ENCODE measurements at regions not wholly inside any gene's neighbourhood (a gene's known extent, or its start where the extent isn't known, plus 50 kb on each side); places are given as distances from the start of the nearest gene placed in this dataset.
"Not testable (repeated sequence)": the region's sequence is repeated elsewhere in the genome, so short reads cannot be mapped to it uniquely, and the experiment has no call there.

DNA sequence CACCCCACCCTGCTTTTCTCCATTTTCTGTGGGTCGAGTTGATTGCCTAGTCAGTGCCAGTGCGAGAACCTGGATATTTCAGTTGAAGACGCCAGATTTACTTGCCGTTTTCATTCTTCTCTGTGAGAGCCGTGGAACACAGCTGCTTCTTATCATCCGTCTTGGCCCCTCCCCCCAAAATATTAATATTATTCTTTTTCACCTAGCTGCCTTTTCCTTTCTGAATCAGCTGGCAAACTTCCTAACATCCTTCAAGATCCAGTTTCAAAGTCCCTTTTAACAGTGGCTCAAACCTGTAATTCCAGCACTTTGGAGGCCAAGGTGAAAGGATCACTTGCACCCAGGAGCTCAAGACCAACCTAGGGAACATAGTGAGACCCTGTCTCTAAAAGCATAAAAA is 117.1 kb upstream of the RASA1 start:
- DNase-seq = no peak

DNA sequence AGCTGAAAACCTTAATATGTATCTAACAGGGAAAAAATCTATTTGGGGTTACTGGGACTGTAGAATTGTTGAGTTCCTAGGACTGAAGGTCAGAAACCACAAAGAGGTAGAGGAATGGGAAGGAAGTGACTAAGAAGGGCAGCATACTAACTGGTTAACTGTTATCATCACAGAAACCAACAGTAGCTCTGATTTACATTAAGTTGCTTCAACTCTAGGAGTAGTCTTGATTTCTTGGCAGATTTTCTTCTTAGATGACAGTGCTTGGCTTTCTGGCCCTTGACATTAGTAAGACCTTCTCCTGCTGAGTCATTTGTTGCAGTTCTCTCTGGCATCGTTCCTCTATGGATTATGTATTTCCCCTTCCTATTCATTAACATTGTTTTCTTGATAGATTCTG is 116.1 kb upstream of the RASA1 start:
- no peak for DNase-seq

DNA sequence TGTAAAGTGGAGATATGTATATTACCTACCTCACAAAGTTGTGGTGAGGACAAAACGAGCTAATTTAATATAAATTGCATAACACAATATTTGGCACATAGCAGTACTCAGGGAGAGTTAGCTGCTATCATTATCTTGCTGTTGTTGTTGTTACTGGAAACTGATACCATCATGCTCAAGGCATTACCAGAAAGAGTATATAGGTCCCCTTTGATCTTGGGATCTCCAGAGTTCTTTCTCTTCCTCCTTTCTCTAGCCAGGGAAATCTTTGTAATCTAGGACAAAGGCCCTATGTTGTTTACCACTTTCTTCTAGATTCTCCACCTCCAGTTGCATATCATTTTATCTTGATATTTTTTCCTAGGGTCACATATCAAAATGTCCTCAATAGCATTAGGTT is 114.8 kb upstream of the RASA1 start:
- DNase-seq = no peak

DNA sequence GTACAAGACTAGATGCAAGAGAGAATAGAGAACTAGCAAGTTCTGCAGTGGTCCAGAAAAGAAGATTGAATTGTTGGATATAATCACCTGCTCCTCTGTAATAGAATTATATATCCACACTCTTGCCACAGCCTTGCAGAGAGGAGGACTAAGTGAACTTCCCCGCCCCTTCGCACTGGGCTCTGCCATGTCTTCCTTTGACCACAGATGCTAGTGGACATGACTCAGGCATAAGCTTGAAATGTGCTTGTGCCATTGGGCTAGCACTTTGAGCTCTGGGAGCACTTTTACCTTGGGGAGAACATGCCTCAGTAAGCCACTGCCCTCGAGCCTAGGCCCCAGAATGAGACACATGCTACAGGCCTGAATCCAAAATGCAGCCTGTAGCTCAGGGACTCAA is 113.5 kb upstream of the RASA1 start:
- no peak for DNase-seq

DNA sequence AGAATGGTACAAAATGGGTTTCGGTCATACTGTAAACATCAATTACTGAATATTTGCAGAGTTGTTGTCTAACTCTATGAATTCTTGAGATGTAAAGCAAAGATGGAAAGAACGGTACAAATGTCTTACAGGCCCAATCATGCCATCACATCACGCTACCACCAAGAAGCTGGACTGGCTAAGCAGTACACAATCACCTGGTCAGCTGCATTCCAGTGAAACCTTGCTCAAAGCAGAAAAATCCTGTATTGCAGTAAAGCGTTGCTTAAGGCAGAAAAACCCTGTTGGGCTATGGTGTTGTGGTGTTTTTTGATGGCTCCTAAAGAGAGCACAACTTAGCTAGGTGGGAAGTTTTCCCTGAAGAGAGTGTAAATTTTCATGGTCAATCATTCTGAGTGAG is 112.6 kb upstream of the RASA1 start:
- no peak for DNase-seq

DNA sequence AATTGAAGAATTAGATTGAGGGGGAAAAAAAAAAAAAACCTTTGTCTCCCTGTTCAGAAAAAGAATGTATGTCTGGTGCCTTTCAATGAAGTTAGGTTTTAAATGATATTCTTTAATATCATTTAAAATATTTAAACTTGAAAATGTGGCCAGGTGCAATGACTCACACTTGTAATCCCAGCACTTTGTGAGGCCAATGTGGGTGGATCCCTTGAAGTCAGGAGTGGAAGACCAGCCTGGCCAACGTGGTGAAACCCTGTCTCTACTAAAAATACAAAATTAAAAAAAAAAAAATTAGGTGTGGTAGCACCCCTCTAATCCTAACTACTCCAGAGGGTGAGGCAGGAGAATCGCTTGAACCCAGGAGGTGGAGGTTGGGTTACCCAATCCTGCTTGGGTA is 111.1 kb upstream of the RASA1 start:
- DNase-seq = no peak

DNA sequence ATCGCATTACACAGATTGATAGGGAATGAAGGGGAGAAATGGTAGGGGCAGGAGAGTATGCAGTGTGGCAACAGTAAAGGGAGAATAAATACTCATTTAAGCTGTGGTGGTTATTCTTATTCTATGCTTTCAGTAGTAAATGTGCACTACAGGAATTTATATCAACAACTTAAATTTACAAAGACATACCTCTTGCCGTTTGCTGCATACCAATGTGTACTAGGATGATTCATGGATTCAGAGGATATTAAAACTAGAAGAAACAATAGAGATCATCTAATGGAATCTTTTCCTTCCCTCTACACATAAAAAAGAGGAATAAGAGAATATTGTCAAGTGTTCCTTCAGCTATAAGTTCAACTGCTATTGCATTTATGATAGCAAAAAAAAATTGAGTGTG is 103.3 kb upstream of the RASA1 start:
- DNase-seq = no peak

DNA sequence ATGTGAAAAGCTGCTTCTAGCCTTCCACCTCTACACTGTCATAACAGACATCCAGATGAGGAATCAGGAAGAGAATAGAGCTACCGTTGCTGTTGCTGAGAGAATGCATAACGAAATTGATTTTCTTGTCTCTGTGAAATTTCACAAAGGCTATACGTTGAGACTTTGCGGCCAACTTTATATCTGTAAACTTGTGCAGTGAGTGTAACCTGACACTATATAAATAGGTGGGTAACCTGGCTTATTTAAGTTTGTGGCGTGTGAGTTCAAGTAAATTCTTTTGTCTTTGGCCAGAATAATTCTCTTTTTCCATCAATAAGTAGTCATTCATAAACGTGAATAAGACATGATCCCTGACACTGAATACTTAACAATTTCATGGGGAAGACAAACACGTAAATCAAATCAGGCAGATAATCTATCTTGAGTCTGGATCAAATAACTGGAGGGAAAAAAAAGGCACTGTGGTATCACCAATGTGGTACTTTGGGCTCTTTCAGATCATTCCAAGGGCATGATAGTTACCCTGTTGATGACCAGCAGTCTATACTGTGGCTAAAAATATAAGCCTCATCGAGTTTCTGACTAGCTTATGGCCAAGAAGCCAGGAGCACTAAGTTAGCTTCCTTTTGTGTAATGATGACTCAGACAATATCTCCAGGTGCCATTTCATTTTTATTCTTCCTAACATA is 98.2 kb upstream of the RASA1 start:
- no peak for DNase-seq

DNA sequence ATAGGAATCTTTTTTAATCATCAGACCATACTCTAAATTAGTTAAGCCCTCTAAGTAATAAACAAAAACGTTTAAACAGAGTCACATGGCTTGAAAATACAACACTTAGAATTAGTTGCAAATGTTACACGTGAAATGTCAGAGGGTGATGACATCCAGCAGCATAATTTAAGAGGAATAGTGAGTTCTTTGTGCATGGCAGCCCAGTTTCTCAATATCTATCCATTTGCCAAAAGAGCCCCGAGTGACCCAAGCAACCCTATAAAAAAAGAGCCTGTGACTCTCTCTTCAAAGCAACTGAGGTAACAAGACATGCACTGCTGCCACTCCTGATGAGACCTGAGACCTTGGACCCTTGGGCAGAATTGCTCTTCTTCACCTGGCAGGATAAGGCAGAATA is 96.9 kb upstream of the RASA1 start:
- DNase-seq = no peak

DNA sequence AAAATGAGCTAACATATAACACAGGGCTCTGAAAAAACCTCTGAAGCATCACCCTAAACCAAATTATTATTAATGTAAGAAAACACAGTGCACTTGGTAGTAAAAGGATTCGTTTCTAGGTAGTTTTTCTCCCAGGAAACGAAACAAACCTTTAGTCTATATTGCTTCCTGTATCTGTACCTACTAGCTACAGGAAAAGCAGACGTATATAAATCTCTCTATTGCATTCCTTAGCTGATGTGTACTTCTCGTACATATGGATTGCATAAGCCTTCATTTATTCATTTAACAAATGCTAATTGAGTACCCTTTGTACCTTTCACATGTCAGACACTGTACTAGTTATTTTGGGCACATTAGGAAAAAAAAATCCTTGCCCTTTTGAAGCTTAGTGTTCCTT is 85.0 kb upstream of the RASA1 start:
- no peak for DNase-seq

DNA sequence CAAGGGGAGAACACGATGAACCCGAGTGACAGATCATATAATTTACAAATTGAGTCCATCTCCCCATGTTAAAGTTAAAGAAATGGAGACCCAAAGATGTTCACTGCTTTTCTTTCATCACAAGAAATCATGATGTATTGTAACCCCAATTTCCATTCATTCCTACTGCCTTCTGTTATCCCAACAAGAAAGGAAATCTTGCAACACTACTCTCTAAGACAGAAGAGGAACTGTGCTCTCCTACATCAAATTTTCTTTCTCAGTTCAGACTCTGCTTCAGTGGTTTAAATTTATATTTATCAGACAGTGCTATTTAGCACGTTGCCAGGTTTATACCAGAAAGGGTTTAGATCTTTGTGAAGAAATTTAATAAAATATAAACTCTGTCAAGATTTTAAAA is 83.8 kb upstream of the RASA1 start:
- DNase-seq = no peak

DNA sequence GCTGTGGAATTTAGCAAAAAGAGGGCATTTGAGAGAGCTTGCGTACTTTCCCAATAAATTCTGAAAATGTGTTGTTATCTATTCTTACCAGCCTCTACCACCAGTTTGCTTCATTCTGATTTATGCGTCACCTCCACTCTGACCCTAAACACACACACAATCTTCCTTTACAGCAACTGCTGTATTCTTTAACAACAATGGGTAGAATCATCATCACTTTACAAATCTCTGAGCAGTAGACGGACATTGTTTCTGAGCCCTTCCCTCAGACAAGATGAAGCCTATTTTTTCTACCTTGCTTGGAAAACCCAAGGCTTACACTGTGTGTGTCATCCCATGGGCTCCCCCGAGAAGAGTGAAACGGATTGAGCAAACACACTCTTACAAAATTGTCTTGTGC is 83.1 kb upstream of the RASA1 start:
- DNase-seq = no peak

DNA sequence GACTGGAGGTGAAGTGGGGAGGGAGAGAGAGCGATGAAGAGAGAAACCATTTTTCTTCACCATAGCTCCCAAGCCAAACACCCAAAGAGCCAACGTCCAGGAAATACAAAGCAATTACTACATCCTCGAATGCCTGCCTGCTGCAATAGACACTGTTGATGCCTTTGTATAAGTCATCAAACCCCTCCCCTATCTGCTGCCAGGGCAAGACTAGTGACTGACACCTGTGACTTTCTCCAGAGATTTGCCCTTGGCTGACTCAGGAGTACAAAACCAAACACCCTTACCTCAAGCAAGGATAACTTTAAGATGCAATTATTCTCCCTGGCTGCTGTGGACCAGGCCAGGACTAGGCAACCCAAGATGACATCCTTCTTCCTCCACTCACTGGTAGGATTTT is 81.8 kb upstream of the RASA1 start:
- no peak for DNase-seq

DNA sequence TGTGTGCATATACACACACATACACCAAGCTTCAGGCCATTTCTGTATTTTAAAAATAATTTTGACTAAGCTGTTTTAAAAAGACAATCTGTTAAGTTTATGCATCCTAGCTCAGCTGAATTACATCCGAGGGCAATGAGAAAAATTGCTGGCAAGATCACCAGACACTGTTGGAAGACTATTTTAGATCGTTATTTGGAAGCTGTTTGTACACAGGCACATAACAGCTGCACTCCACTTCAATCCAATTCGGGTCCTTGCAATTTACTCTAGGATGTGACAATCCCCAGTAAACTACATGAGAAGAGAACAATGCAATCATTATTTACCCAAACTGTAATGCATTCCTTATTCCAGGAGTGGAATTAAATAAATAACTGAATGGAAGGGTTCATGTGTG is 79.3 kb upstream of the RASA1 start:
- no peak for DNase-seq

DNA sequence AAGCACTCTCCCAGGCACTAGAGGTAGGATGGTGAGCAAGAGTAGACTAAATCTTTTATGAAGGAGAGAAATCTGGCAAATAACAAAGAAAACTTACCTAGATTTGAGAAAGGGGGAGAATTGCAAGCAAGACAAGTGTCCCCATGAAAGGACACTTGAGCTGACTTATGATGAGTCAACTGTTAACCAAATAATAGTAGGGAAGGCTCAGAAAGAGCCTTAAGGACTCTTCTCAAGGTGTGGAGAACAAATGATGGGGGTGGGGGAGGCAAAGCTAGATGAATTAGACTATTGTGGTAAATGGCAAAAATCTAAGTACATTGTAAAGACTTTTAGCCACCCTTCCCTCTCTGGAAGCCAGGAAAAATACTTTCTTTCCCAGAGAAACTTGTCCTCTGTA is 77.6 kb upstream of the RASA1 start:
- no peak for DNase-seq

DNA sequence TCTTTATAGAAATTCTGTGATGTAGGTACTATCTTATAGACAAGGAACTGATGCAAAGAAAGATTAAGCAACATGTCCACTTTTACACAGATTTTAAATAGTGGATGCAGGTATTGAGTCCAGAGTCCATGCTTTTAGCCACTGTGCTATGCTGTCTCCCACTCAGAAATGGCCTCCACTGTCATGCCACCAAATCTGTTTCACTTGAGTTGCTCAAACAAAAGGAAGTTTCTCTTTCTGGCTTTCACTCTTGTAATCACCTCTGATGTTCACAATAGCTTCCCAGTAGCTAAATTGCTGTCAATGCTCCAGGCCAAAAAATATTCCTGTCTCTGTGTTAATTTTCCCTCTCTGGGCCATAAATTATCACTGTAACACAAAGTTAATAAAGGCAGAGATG is 77.0 kb upstream of the RASA1 start:
- DNase-seq = no peak

DNA sequence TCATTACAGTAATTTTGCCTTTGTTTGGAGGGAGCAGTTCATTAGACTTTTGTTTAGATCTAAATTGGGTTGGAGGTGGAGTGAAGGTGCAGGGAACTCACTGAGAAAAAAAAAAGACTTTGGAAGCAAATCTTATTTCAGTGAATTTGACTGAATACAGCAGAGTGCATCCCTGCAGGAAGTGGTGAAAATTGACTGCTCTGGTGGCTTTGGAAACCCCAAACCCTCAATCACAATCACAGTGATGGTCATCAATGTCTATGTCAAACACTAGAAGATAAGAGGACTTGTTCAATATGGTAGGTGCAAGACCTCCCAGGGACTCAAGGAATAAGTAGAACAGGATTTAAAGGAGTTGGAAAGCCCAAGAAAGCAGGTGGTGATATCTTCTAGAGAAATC is 76.0 kb upstream of the RASA1 start:
- DNase-seq = no peak

DNA sequence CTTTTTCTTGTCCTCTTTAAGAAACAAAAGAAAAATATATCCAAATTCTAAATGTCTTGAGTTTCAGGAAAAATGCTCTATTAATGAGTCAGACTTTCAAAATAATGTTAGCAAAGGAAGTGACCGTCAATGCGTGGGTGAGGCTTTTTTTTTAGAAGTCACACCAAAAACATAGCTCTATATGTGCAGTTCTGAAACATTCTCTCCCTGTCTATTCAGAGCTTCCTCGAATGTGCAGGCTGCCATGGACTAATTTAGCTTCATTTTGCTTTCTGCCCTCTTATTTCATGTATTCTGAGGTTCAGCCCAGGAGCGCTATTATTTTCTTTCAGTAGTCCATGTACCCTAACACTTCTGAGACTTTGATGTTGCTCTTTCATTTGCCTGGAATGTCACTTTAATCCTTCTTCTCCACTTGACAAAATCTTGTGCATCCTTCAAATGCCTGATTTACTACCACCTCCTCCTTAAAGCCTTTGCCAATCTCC is 72.5 kb upstream of the RASA1 start:
- DNase-seq = no peak

DNA sequence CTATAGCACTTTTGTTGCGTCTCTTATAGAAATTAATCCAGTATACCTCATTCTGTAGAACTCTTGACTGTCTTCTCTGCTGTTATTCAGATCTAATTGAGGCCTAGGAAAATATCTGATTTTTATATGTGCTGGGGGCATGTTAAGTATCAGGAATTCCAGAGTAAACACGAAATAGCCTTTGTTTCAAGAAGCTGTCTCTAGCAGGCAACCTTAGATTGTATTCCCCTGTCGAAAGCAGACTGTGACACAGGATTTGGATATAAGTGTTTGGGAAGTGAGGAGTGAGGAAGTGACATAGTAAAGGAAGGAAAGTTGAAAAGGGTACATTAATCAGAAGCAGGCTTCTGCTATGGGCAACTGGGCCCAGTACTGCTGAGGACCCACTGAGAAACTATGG is 72.1 kb upstream of the RASA1 start:
- DNase-seq = no peak

DNA sequence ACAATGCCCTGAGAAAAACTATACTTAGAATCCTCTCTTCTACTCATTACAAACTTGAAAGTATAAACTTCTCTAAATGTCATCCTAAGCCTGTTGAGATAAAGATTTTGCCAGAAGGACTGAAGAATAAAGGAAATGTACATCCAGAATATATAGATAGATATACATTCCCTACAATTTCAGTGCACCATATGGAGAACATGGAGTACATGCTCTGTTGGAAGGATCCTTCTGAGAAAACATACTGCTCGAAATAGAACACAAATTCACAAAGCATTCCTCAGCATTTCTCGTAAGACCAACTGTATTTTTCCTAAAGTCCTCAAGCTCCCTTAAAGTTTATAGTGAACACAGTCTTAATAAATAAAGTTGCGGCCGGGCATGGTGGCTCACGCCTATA is 69.7 kb upstream of the RASA1 start:
- no peak for DNase-seq

DNA sequence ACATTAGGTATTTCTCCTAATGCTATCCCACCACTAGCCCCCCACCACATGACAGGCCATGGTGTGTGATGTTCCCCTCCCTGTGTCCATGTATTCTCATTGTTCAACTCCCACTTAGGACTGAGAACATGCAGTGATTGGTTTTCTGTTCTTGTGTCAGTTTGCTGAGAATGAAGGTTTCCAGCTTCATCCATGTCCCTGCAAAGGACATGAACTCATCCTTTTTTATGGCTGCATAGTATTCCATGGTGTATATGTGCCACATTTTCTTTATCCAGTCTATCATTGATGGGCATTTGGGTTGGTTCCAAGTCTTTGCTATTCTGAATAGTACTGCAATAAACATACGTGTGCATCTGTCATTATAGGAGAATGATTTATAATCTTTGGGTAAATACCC is 68.4 kb upstream of the RASA1 start:
- not testable (repeated sequence) for DNase-seq

DNA sequence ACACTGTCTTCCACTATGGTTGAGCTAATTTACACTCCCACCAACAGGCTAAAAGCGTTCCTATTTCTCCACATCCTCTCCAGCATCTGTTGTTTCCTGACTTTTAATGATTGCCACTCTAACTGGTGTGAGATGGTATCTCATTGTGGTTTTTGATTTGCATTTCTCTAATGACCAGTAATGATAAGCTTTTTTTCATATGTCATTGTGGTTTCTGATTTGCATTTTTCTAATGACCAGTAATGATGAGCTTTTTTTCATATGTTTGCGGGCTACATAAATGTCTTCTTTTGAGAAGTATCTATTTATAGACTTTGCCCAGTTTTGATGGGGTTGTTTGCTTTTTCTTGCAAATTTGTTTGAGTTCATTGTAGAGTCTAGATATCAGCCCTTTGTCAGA is 68.0 kb upstream of the RASA1 start:
- not testable (repeated sequence) for DNase-seq

DNA sequence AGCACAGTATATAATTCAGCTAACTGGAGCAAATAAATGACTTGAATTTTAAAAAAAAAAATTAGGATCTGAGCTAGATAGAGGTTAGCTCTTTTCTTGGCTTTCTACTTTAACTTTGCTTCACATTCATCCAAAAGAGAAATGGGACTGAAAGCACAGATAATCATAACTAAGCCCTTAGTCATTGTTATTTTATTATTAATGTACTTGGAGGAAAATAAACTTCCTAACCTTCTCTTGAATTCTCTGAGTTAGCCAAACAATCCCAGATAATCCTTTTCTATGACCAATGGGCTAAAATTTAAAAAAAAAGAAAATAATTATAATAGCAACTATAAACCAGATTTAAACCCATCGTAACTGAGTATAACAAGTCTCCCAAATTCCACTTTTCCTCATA is 57.6 kb upstream of the RASA1 start:
- no peak for DNase-seq

DNA sequence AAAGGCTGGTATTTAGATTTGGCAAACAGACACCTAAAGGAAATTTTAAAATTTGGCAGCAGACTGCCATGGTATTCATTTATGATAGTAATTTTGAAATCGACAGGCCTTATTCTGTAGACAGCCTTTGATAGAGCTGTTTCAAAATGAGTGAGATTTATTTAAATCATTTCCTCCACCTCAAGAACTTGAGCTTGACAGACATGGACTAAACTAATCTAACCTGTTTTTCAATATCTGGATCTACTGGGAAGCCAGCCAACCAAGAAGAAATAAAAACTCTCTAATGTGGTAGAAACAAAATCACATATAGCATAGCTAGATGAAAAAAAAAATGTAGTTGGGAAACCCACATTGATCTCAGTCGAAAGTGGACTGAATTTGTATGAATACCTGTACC is 56.9 kb upstream of the RASA1 start:
- no peak for DNase-seq

DNA sequence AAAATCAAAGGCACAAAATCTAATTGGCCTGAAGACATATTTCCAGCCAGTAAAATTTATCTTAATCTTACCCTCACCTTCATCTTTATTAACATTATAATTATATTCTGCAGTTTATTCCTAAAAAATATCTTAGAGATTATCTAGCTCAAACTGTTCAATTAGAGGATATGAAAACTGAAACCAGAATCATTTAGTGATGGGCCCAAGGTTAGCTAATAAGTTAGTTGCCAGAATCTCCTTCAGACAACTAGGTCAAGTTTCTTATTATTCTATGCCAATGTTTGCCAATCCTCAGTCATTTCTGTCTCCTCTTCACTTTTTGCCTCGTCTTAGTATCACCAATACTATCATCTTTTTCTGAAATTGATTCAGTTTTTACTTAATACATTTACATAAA is 56.0 kb upstream of the RASA1 start:
- no peak for DNase-seq

DNA sequence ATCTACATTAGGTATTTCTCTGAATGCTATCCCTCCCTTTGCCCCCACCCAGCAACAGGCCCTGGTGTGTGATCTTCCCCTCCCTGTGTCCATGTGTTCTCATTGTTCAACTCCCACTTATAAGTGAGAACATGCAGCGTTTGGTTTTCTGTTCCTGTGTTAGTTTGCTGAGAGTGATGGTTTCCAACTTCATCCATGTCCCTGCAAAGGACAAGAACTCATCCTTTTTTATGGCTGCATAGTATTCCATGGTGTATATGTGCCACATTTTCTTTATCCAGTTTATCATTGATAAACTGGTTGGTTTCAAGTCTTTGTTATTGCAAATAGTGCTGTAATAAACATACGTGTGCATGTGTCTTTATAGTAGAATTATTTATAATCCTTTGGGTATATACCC is 55.5 kb upstream of the RASA1 start:
- DNase-seq = not testable (repeated sequence)
